Body of pancreas (tissue), 4 donors: ENCODE measurements at regions not wholly inside any gene's neighbourhood (a gene's known extent, or its start where the extent isn't known, plus 50 kb on each side); places are given as distances from the start of the nearest gene placed in this dataset.
A peak's percentile ranks its signal among the peaks of the same experiment; 100 is the strongest.

Experiments
- ATAC-seq: fragments of 150-250 bp; one replicate; pipeline ENCODE4 v1.9.1; 2016
- DNase-seq, 4 donors: peaks; one replicate each; pipeline ENCODE4 v3.0.0-alpha.2; 2019
- H3K27ac ChIP-seq, 4 donors: fragments of 200-600 bp; sonication (generic); 1 replicate in 3 of 4; 2 replicates in 1 of 4; pipeline versions ENCODE4 v1.5.1 to v1.6.1; 2016 to 2019; ENCODE audit warnings: mild to moderate bottlenecking in 1 of 4, mixed read lengths in 1 of 4, moderate library complexity in 1 of 4
- H3K27me3 ChIP-seq, 2 donors: fragments of 200-600 bp; sonication (generic); one replicate each; pipeline ENCODE4 v1.6.0; 2016; ENCODE audit warnings: mild to moderate bottlenecking in 1 of 2
- H3K36me3 ChIP-seq, 2 donors: fragments of 200-600 bp; sonication (generic); replicated peaks in 1 of 2; 2 replicates each; pipeline ENCODE4 v1.5.1; 2016; ENCODE audit warnings: low read depth in 2 of 2; ENCODE audit not compliant: insufficient read depth in 1 of 2
- H3K4me1 ChIP-seq: fragments of 200-600 bp; sonication (generic); one replicate; pipeline ENCODE4 v1.6.0; 2016
- H3K4me3 ChIP-seq, 2 donors: fragments of 200-600 bp; sonication (generic); 1 replicate in 1 of 2; 2 replicates in 1 of 2; pipeline ENCODE4 v1.5.1; 2016 to 2019
- H3K9me3 ChIP-seq, 3 donors: fragments of 200-600 bp; sonication (generic); 1 replicate in 2 of 3; 2 replicates in 1 of 3; pipeline ENCODE4 v1.5.1; 2016
- POLR2A ChIP-seq, 3 donors: fragments of 450-650 bp; IDR thresholded peaks; one replicate each; pipeline ENCODE4 v1.6.1; 2016; ENCODE audit warnings: antibody characterized with exemption in 3 of 3, mild to moderate bottlenecking in 2 of 3
- WGBS, 2 donors: methylation state at CpG; one replicate each; pipeline ENCODE4 v1.1.5; 2017; 5-methylcytosine and 5-hydroxymethylcytosine counted together
- intact Hi-C: fragments of 100-400 bp; cut with DNase I; formaldehyde crosslinking; loops from one replicate; pipeline ENCODE4 v1.15.1; 2023
- TF ChIP-seq, protein P1 (sequence below), 7 experiments: fragments of 450-650 bp in 4 of 7; fragments of 200-600 bp in 3 of 7; sonication (generic) in 3 of 7; IDR thresholded peaks; one replicate each; pipeline ENCODE4 v1.5.1; 2016 to 2019; ENCODE audit warnings: antibody characterized with exemption in 7 of 7

DNA sequence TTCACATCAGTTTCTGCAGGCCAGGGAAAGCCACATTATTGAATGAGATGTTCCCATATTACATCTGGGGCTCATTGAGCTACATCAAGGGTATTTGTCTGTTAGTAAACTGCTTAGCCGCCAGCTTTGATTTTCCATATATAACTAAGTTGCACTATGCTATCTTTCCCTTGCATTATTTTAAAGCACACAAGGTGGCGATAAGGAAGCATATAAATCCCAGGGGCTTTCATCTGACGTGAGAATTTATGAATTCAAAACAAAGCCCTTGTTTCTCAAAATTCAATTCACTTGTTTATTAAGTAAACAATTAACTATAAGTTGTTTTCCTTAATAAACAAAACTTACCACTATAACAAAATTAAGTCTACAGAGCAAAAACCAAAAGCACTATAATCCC lies 334.1 kb upstream of the TPK1 start:
- no peaks in the 10 kb centered on the region for H3K36me3 ChIP-seq
- no peak overlapping the region for H3K4me3 ChIP-seq
- H3K27me3 ChIP-seq = no peaks in the 10 kb centered on the region
- 26 to 27% methylated on average over 3 of the region's 3 CpGs for WGBS, 2 donors
- TF ChIP-seq, protein P1, sequence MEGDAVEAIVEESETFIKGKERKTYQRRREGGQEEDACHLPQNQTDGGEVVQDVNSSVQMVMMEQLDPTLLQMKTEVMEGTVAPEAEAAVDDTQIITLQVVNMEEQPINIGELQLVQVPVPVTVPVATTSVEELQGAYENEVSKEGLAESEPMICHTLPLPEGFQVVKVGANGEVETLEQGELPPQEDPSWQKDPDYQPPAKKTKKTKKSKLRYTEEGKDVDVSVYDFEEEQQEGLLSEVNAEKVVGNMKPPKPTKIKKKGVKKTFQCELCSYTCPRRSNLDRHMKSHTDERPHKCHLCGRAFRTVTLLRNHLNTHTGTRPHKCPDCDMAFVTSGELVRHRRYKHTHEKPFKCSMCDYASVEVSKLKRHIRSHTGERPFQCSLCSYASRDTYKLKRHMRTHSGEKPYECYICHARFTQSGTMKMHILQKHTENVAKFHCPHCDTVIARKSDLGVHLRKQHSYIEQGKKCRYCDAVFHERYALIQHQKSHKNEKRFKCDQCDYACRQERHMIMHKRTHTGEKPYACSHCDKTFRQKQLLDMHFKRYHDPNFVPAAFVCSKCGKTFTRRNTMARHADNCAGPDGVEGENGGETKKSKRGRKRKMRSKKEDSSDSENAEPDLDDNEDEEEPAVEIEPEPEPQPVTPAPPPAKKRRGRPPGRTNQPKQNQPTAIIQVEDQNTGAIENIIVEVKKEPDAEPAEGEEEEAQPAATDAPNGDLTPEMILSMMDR (IDR thresholded peaks at IDR 0.05) = peak in 1 of 7 experiments; percentile 14
- no peak for TF ChIP-seq POLR2A (IDR thresholded peaks at IDR 0.05)
- ATAC-seq (no peak), DNase-seq (no peak)
- H3K4me1 ChIP-seq = no peaks in the 10 kb centered on the region
- no peaks in the 10 kb centered on the region for H3K9me3 ChIP-seq
- intact Hi-C loops = no loop called here
- H3K27ac ChIP-seq = no peak overlapping the region

DNA sequence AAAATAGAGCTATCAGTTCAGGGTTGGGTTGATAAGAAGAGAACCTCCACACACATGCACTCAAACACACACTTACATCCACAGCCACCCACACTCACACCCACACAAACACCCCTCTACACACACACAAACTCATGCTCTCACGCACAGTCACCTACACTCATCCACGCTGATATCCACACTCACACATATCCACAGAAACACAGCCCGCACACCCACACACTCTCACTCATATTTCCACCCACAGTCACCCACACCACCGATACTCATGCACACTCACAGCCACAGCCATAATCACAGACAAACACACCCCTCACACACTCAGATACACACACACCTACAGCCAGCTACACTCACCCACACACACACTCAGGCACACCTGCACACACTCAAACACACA lies 333.0 kb upstream of the TPK1 start:
- Histone ChIP-seq H3K4me3 (no peak overlapping the region), H3K27me3 (no peaks in the 10 kb centered on the region), H3K27ac (no peak overlapping the region), H3K4me1 (no peaks in the 10 kb centered on the region), H3K9me3 (no peaks in the 10 kb centered on the region), H3K36me3 (no peaks in the 10 kb centered on the region)
- 79 to 83% methylated on average over 4 of the region's 4 CpGs for WGBS, 2 donors
- no peak for TF ChIP-seq POLR2A (IDR thresholded peaks at IDR 0.05)
- TF ChIP-seq, protein P1 (IDR thresholded peaks at IDR 0.05) = no peak
- ATAC-seq = no peak
- no peak for DNase-seq
- intact Hi-C loops = no loop called here

DNA sequence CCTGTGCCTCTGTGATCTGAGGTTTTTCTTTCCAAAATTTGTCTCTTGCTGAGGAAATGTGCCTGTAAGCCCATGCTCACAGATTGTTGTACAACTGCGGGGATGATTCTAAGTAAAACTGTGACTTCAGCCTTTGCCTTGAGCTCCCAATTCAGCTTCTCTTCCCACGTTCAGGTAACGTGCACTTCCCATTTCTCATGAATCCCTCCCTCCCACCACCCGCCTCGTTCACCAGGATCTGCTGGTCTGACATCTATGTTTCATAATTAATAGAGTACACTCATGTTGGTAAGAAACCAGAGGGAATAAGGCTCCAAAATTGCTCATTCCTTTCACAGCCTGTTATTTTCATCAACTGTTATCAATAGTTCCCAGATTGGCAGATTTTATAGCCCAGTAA lies 332.6 kb upstream of the TPK1 start:
- peaks cover 2% of the 10 kb centered on the region for H3K4me1 ChIP-seq
- intact Hi-C loops = no loop called here
- WGBS, 2 donors = 32 to 42% methylated on average over 5 of the region's 5 CpGs

DNA sequence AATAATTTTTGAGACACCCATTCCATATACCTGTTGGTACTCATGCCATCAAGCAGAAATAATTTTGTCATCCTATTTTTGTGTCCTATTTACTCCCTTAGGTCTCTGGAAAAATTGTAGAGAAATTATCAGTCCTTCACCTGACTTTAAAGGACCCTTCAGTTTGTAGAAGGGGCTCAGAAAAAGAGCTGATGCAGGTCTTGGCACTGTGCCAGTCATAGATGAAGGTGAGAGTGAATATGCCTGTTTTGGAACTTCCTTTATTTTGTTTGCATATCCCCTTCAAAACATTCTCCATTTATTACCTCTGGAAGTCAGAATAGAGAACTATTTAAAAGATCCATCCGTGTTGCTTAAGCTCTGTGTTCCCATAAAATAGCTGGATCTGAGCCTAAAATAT lies 321.0 kb upstream of the TPK1 start:
- Histone ChIP-seq H3K4me1 (no peaks in the 10 kb centered on the region), H3K9me3 (no peaks in the 10 kb centered on the region), H3K36me3 (no peaks in the 10 kb centered on the region), H3K4me3 (no peak overlapping the region), H3K27ac (no peak overlapping the region), H3K27me3 (no peaks in the 10 kb centered on the region)
- DNase-seq (no peak), ATAC-seq (no peak)
- intact Hi-C loops = no loop called here
- TF ChIP-seq, protein P1 (IDR thresholded peaks at IDR 0.05) = no peak
- no peak for TF ChIP-seq POLR2A (IDR thresholded peaks at IDR 0.05)
- 35 to 52% methylated on average over 1 of the region's 1 CpG for WGBS, 2 donors

More for the DNA sequence above, 332.6 kb upstream of the TPK1 start:
- DNase-seq (no peak), ATAC-seq (no peak)
- TF ChIP-seq POLR2A (IDR thresholded peaks at IDR 0.05) = no peak
- TF ChIP-seq, protein P1 (IDR thresholded peaks at IDR 0.05) = no peak
- Histone ChIP-seq H3K27ac (no peak overlapping the region), H3K36me3 (no peaks in the 10 kb centered on the region), H3K4me3 (no peak overlapping the region), H3K27me3 (no peaks in the 10 kb centered on the region), H3K9me3 (no peaks in the 10 kb centered on the region)

DNA sequence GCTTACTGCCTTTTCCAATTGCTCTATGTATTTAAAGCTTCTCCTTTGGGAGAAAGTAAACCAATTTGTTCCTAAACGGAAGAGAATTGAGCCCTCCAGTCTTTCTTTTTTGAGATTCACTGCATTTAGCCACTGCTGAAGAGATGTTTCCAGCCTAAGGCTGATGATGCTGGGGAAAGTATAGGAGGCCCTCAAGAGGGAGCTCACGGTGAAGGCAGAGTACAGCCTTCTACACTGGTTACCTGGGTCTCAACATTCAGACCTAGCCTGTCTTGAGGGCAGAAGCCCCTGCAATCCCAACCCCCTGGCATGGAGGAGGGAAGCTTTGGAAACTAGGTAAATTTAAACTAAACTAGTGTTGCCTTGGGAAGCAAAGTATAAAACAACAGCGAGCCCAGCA lies 316.7 kb upstream of the TPK1 start:
- H3K27ac ChIP-seq = no peak overlapping the region
- WGBS, 2 donors = 39 to 53% methylated on average over 3 of the region's 3 CpGs

More for the DNA sequence above, 316.7 kb upstream of the TPK1 start:
- Histone ChIP-seq H3K36me3 (no peaks in the 10 kb centered on the region), H3K9me3 (no peaks in the 10 kb centered on the region), H3K4me3 (no peak overlapping the region), H3K4me1 (no peaks in the 10 kb centered on the region), H3K27me3 (no peaks in the 10 kb centered on the region)
- ATAC-seq (no peak), DNase-seq (no peak)
- intact Hi-C loops = no loop called here
- TF ChIP-seq, protein P1 (IDR thresholded peaks at IDR 0.05) = no peak
- TF ChIP-seq POLR2A (IDR thresholded peaks at IDR 0.05) = no peak
